T47D (cell line): ENCODE measurements at regions not wholly inside any gene's neighbourhood (a gene's known extent, or its start where the extent isn't known, plus 50 kb on each side); places are given as distances from the start of the nearest gene placed in this dataset.
"Not testable (repeated sequence)": the region's sequence is repeated elsewhere in the genome, so short reads cannot be mapped to it uniquely, and the experiment has no call there.

ENCODE experiments used
- DNase-seq, 2 experiments: peaks; one replicate each; pipeline versions ENCODE4 v3.0.0 to v3.0.0-alpha.2; 2011 to 2012; ENCODE audit warnings: low read depth in 1 of 2, low spot score in 1 of 2
- JUND ChIP-seq: IDR thresholded peaks from 2 replicates; pipeline ENCODE4 v1.6.1; 2012; ENCODE audit warnings: low read depth
- in situ Hi-C: cut with HindIII; loops from 2 replicates; pipeline ENCODE4 v1.10.0; 2016; ENCODE audit warnings: low sequenced_read_pairs, low pct_unique_long_range_greater_than_20kb

DNA sequence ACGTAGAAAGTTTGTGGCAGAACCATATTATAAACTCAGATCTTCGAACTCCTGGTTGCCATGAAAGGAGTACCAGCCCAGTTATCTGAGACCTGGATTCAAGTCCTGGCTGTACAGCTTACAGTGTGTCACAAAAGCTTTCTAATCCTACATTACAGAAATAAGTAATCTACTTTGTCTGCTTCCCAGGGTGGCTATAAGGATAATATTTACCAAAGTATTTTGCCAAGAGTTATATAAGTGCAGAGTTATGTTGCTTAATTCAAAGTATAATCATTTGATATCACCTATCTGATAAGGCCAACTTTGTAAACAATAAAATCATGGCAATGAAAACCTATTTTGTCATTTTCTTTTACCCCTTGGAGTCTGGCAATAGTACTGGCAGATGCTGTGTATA is 381.6 kb downstream of the NDFIP2 start:
- in situ Hi-C loops = no loop called here
- DNase-seq = no peak
- no peak for TF ChIP-seq JUND

DNA sequence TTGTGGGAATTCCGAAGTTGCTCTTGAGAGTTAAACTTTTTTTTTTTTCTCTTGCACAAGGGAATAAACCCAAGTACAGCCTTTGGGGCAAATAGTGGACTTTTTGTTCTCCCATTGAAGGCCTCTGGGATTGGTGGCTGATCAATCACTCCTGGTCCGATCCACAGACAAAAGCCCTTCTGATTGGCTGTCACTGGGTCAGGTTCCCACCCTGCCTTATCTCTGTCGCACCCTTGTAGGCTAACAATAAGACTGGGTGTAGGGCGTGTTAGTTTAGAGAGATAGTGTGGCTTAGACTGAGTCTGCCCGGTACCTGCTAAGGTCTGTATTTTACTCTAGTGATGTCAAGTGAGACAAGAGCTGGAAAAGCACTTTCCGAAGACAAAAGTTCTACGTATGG is 380.8 kb downstream of the NDFIP2 start:
- in situ Hi-C loops = no loop called here
- no peak for TF ChIP-seq JUND
- no peak for DNase-seq

DNA sequence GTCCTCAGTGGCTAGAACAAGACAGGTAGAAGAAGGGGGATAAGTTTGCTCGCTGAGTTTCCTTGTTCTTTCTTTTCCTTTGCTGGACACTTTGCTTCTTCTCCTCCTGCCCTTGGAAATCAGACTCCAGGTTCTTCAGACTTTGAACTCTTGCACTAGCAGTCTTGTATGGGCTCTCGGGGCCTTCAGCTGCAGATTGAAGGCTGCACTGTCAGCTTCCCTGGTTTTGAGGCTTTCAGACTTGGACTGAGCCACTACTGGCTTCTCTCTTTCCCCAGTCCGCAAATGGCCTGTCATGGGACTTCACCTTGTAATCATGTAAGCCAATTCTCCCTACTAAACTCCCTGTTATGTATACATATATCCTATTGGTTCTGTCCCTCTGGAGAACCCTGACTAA is 379.8 kb downstream of the NDFIP2 start:
- in situ Hi-C loops = no loop called here
- TF ChIP-seq JUND = no peak
- no peak for DNase-seq

DNA sequence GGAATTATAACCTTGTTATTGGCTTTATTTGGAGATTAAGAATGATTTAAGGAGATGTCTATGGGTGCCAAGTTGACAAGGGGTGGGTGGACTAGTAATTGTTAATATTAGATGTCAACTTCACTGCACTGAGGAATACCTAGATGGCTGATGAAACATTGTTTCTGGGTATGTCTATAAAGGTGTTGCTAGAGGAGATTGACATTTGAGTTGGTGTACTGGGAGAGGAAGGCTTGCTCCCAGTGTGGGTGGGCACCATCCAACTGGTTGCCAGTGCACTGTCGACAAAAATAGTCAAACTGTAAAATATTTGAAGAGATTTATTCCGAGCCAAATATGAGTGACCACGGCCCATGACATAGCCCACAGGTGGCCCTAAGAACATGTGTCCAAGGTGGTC is 378.8 kb downstream of the NDFIP2 start:
- no peak for TF ChIP-seq JUND
- in situ Hi-C loops = no loop called here
- no peak for DNase-seq

DNA sequence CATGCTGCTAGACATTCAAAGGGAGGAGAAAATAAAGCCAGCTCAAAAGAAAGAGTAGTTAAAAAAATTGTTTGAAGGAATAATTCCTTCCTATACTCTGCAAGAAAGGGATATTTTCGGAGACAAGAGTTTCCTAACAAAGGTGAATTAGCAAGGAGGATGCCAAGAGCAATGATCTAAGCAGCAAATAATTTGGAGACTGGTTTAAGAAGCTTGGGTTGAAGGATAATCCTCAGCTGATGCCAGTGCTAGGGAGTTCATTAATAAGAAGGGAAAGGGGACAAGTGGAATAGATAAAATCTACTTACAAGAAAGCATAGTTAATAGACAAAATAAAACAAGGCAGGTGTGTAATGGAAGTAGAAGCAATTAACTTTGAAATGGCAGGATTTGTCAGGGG is 372.3 kb downstream of the NDFIP2 start:
- no peak for DNase-seq
- TF ChIP-seq JUND = no peak
- in situ Hi-C loops = no loop called here

DNA sequence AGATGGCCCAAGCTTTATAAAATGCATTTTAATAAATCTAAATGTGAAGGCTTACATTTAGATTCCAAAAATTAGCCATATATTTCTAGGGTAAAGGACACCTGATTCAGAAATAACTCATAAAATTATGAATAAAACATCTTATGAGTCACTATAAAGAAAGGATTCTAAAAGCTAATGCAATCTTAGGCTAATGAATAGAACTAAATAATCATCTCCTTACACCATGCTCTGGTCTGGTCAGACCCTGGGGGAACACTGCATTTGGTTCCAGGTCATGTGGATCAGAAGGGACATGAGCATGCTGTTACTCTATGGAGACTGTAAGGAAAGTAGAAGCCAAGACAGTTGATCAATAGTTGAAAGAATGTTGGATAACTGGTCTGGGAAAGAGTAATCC is 370.4 kb downstream of the NDFIP2 start:
- in situ Hi-C loops = no loop called here
- no peak for DNase-seq
- no peak for TF ChIP-seq JUND

DNA sequence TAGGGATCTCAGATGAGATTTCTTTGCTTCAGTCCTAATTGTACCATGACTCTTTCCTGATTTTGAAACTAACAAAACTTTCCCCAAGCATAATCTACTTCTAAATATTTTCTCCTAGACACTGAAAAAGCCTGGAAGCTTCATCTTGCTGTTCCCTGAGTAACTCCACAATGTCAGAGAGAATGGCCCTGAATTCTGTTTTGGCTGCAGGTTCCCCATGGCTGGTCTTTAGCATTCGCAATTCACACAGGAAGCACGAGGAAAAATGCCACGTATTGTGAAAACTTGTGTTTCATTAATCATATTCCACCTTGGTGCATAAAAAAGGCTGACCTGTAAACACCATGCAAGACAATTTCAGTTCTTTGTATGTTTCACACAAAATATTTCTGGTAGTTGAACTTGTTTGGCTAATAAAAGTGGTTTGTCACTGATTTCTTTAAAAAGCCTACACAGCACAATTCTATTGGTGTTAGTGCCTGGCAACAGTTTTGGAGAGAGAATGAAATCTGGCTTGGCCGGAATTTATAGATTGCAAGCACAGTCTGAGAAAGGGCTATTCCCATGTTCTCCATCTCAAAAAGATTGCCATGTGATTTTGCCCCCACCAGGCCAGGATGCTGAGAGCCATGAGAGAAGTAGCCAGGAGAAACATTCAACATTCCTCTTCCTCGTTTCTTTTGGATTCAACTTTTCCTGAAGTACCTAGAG is 367.1 kb downstream of the NDFIP2 start:
- TF ChIP-seq JUND = no peak
- DNase-seq = no peak
- in situ Hi-C loops = no loop called here

DNA sequence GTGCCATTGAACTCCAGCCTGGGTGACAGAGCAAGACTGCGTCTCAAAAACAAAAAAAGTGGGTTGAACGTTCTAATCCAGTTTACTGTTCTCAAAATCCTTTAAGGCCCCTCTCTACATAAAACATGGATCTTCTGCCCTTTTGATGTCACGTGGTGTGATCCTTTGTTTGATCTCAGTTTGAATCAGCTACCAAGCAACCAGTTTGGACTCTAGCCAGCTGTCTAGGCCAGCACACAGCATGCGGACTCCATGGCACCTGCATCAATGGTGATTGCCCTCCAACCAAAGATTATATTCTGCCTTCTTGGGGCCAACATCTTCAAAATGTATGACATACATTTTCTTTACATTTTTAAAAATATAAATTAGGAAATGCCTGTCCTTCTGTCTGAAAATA is 365.4 kb downstream of the NDFIP2 start:
- DNase-seq = no peak
- in situ Hi-C loops = no loop called here
- TF ChIP-seq JUND = no peak

DNA sequence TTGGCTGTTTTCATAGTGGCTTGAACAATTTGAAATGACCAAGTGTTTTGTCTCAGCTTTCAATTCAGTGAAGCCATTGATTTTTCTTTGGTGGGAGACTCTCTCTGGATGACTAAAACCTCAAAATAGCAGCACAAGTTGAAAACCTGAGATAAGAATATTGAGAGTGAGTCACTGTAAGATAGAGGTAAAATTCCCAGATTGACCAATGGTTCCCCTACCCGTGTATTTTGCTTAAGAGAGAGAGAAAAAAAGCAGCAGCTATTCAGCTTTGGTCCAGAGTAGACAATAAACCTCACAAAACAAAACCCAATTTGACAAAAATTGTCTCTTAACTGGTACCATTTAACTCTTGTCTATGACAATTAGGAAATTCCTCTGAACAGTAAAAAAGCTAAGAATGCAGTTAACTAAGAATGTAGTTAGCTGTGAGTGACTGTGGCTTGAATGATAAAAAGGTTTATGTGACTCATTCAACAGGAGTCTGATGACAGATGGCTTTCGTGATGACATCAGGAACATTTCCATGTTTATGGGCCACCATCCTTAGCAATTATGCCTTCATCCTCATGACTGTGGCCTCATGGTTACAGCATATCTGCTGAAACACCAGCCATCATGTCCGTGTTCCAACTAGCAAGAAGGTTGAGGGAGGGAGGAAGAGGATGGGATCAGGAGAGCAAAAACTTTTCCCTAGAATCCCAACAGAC is 356.9 kb downstream of the NDFIP2 start:
- TF ChIP-seq JUND = no peak
- in situ Hi-C loops = no loop called here
- no peak for DNase-seq

DNA sequence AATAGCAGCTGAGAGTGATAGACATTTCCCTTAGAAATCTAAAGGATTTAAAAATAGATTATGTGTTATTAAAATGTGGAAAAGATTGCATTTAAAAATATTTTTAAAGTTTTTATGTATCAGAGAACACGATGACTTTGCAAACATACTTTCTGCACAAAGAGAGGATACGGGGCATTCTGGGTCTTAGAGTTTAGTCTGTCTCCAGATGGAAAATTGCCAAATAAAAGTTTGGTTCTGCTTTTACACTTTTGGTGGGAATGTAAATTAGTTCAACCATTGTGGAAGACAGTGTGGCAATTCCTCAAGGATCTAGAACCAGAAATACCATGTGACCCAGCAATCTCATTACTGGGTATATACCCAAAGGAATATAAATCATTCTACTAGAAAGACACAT is 355.2 kb downstream of the NDFIP2 start:
- DNase-seq, in situ Hi-C loops: not testable (repeated sequence)

DNA sequence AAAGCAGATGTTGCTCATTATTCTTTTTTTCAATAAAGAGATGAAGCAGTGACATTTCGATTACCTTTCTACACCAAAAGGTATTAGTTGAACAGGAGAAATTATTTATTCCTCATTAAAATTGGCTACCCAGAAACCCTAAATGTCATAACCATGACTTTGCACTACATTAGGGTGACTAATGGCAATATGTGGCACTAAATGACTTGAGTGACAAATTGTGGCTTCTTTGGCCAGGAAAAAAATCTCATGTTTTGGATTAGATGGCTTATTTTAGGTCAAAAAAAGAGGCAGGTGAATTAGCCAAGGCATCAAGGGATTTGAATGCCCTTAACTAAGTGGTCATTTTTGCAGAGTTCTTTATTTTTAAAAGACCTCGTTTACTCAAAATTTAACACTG is 353.9 kb downstream of the NDFIP2 start:
- DNase-seq = no peak
- TF ChIP-seq JUND = no peak
- in situ Hi-C loops = no loop called here

DNA sequence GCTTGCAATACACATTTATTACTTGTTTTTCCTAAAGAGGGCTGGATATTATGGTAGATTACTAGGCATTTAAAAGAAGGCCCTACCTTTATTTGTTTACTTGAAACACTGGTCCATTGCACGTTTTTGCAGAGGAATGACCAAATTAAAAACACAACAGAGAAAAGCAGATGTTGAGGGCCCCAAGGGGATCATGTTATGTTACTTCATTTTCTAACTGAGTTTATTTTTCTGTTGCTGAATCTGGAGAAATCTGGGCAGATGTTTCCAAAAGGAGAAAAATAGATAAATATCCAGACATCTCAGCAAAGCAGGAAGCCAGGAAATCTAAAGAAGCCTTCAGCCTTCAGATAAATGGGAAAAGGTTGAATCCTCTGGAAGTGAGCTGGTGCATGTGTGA is 353.0 kb downstream of the NDFIP2 start:
- in situ Hi-C loops = no loop called here
- no peak for TF ChIP-seq JUND
- no peak for DNase-seq

DNA sequence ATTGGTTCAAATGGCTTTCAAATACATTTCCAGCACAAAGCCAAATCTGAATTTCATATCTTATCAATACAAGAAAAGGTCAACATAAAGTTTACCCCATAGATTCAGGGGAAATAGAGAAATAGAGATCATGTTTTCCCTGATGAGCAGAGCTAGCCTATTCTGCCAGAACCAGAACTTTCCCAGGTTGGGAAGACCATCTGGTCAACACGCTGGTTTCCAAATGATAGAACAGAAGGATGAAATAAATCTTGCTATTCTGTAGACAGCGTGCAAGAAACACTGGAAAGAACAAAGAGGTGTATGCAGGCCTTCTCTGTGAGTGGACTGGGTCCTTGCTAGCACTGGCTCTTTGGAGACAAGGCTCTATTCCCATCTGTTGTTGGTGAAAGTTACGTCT is 350.6 kb downstream of the NDFIP2 start:
- TF ChIP-seq JUND = no peak
- DNase-seq = no peak
- in situ Hi-C loops = no loop called here

DNA sequence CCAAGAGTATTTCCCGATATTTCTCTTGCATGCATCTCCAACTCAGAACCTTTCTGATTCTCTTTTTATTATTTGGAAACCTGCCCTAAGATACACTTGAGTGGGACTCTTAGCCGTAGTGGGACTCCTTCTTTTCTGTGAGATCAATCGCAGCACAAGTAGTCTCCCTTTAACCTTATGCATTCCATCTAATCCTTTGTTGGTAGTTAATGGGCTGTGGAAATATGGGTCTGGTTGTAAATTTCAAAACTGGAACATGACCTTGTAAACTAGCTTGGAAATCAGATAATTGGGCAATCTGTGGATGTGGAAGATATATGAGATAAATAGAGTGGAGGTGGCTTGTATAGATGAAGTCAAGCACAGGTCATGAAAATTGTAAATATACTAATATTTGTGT is 350.0 kb downstream of the NDFIP2 start:
- in situ Hi-C loops = no loop called here

More for the DNA sequence above, 350.0 kb downstream of the NDFIP2 start:
- no peak for TF ChIP-seq JUND
- DNase-seq = no peak
